Stimulated activated effector memory CD8-positive, alpha-beta T cell treated with anti-CD3 and anti-CD28 coated beads, Interleukin-12 subunit alpha, Interleukin-12 subunit beta, amount 100 ng/mL, for 72 hours (primary cell): ENCODE measurements at regions not wholly inside any gene's neighbourhood (a gene's known extent, or its start where the extent isn't known, plus 50 kb on each side); places are given as distances from the start of the nearest gene placed in this dataset.
"Not testable (repeated sequence)": the region's sequence is repeated elsewhere in the genome, so short reads cannot be mapped to it uniquely, and the experiment has no call there.

Experiments used
- ATAC-seq: fragments of 150-1000 bp; cut with Tn5 transposase; 2 replicates; pipeline ENCODE4 v1.10.0; 2021
- DNase-seq, 2 donors: peaks; one replicate each; pipeline ENCODE4 v3.0.0; 2021 to 2022; ENCODE audit warnings: low spot score in 2 of 2
- H3K27ac Mint-ChIP-seq: one replicate; pipeline ENCODE4 v1.8.0; 2022; ENCODE audit warnings: mild to moderate bottlenecking, mixed read lengths
- H3K36me3 Mint-ChIP-seq: one replicate; pipeline ENCODE4 v1.8.0; 2022; ENCODE audit warnings: mild to moderate bottlenecking, mixed read lengths
- H3K4me1 Mint-ChIP-seq: one replicate; pipeline ENCODE4 v1.8.0; 2022; ENCODE audit warnings: mixed read lengths
- H3K4me3 Mint-ChIP-seq: one replicate; pipeline ENCODE4 v1.8.0; 2022; ENCODE audit warnings: mild to moderate bottlenecking, mixed read lengths
- H3K9me3 Mint-ChIP-seq: one replicate; pipeline ENCODE4 v1.8.0; 2022; ENCODE audit warnings: mixed read lengths

- no peak for DNase-seq
- Mint-ChIP-seq H3K36me3 (no peaks in the 10 kb centered on the region), H3K4me3 (no peak overlapping the region), H3K9me3 (no peaks in the 10 kb centered on the region), H3K4me1 (no peaks in the 10 kb centered on the region), H3K27ac (no peak overlapping the region)
- ATAC-seq, result no peak
These were observed 56.1 kb upstream of the TMEM132D start for GRCh38 chr12:129959889-129960288.

DNA sequence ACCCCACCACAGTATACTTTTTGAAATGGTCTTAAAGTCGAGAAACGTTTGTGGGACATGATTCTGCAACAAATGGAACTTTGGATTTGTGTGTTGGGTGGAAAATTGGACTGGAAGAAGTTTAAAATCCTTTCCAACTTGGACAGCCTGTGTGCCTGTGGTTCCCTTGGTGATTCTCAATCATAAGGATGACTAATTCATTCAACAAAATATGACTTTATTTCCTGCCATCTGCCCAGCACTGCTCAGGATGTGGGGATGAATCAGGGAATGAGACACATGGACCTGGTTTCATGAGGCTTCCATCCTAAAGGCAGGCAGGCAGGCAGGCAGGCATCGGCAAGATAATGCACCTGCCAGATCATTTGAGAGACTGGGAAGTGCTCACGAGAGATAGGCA is 57.3 kb upstream of the TMEM132D start:
- ATAC-seq, result no peak
- H3K4me1 Mint-ChIP-seq, result no peaks in the 10 kb centered on the region
- H3K27ac Mint-ChIP-seq, result no peak overlapping the region
- DNase-seq, result no peak
- no peaks in the 10 kb centered on the region for H3K9me3 Mint-ChIP-seq
- no peaks in the 10 kb centered on the region for H3K36me3 Mint-ChIP-seq
- no peak overlapping the region for H3K4me3 Mint-ChIP-seq

DNA sequence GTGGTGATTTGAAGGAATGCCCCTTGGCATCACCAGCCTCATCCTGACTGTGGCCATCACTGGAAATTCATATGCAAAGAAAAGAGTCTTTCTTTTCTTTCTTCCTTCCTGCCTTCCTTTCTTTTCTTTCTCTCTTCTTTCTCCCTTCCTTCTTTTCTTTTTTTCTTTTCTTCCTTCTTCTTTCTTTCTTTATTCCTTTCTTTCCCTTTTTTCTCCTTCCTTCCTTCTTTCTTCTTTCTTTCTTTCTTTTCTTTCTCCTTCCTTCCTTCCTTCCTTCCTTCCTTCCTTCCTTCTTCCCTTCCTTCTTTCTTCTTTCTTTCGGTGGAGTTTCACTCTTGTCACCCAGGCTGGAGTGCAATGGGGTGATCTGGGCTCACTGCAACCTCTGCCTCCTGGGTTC is 58.0 kb upstream of the TMEM132D start:
- Mint-ChIP-seq H3K4me3 (no peak overlapping the region), H3K9me3 (no peaks in the 10 kb centered on the region), H3K27ac (no peak overlapping the region), H3K36me3 (no peaks in the 10 kb centered on the region), H3K4me1 (no peaks in the 10 kb centered on the region)
- no peak for DNase-seq
- ATAC-seq, result no peak

GRCh38 chr12:129964300-129964699 is 60.5 kb upstream of the TMEM132D start:
- Mint-ChIP-seq H3K4me1 (no peaks in the 10 kb centered on the region), H3K9me3 (no peaks in the 10 kb centered on the region), H3K36me3 (no peaks in the 10 kb centered on the region), H3K27ac (no peak overlapping the region), H3K4me3 (no peak overlapping the region)
- DNase-seq (no peak), ATAC-seq (no peak)

GRCh38 chr12:129964826-129965457 is 61.1 kb upstream of the TMEM132D start:
- Mint-ChIP-seq H3K27ac (no peak overlapping the region), H3K36me3 (no peaks in the 10 kb centered on the region), H3K4me3 (no peak overlapping the region), H3K4me1 (no peaks in the 10 kb centered on the region), H3K9me3 (no peaks in the 10 kb centered on the region)
- ATAC-seq, result no peak
- DNase-seq, result no peak

DNA sequence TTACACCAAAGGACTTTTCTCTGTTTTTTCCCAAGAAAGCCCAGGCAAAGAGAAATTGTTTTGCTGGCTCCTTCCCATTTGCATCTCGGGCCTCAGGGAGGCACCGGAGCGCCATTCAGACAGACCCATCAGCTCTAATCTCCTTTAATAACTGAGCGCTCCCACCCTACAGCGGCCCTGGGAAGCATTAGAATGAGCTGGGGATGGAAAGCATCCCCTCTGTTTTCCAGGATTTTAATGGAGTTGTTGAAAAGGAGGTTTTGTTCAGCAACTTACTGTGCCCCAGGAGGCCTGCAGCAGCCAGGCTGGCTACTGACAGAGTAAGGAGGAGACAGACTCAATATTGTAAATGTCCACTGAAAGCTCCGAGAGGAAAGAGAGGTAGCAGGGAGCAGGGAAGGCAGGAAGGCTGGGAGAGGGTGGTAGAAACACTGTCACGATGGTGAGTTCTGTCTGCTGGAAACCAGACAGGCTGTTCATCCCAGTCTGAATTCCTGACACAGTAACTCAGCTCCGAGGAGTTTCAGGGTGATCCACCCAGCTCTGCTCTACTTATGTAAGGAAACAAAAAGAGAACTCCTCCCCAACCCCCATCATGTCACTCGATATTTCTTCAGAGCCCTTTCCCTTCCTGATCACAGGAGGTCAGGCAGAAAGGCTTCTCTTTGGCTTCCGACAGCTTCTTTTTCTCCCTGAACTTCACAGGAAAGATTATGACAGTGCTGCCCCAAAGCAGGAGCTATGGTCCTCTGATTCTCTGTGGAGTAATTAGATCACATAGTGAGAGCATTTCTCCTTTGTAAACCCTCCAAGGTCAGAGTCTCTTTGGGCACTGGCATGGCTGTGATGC is 62.5 kb upstream of the TMEM132D start:
- Mint-ChIP-seq H3K27ac (no peak overlapping the region), H3K9me3 (no peaks in the 10 kb centered on the region), H3K36me3 (no peaks in the 10 kb centered on the region), H3K4me3 (no peak overlapping the region), H3K4me1 (no peaks in the 10 kb centered on the region)
- DNase-seq, result no peak
- ATAC-seq, result no peak

DNA sequence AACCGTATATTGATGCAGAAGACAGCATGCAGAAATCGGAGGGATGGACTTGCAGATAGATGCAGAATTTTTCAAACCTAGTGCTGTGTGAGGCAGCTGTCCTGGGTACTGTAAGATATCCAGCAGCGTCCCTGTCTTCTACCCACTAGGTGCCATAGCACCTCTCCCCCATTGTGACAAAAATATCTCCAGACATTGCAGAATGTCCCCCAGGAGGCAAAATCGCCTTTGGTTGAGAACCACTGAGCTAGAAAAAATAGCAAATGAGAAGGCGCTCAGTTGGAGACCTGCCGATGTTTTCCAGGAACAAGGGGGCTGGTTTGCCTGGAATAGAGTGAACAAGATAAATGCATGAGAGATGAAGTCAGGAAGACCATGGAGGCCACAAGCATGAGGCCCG is 67.9 kb upstream of the TMEM132D start:
- Mint-ChIP-seq H3K4me3 (no peak overlapping the region), H3K4me1 (no peaks in the 10 kb centered on the region), H3K27ac (no peak overlapping the region), H3K9me3 (no peaks in the 10 kb centered on the region), H3K36me3 (no peaks in the 10 kb centered on the region)
- ATAC-seq (no peak), DNase-seq (no peak)

GRCh38 chr12:129973236-129973961 is 69.6 kb upstream of the TMEM132D start:
- Mint-ChIP-seq H3K9me3 (no peaks in the 10 kb centered on the region), H3K4me1 (no peaks in the 10 kb centered on the region)
- ATAC-seq, result no peak

GRCh38 chr12:129984106-129984505 is 80.3 kb upstream of the TMEM132D start:
- H3K27ac Mint-ChIP-seq, result no peak overlapping the region

More at GRCh38 chr12:129973236-129973961, 69.6 kb upstream of the TMEM132D start:
- no peak for DNase-seq
- H3K27ac Mint-ChIP-seq, result no peak overlapping the region
- no peaks in the 10 kb centered on the region for H3K36me3 Mint-ChIP-seq
- H3K4me3 Mint-ChIP-seq, result no peak overlapping the region

GRCh38 chr12:129987841-129988240 is 84.0 kb upstream of the TMEM132D start:
- DNase-seq, result no peak
- no peaks in the 10 kb centered on the region for H3K36me3 Mint-ChIP-seq
- H3K27ac Mint-ChIP-seq, result no peak overlapping the region
- H3K4me1 Mint-ChIP-seq, result no peaks in the 10 kb centered on the region
- H3K4me3 Mint-ChIP-seq, result no peak overlapping the region
- peaks cover 9% of the 10 kb centered on the region for H3K9me3 Mint-ChIP-seq
- no peak for ATAC-seq

More at GRCh38 chr12:129984106-129984505, 80.3 kb upstream of the TMEM132D start:
- Mint-ChIP-seq H3K36me3 (no peaks in the 10 kb centered on the region), H3K4me1 (no peaks in the 10 kb centered on the region), H3K9me3 (peaks cover 7% of the 10 kb centered on the region), H3K4me3 (no peak overlapping the region)
- no peak for ATAC-seq
- DNase-seq, result no peak

DNA sequence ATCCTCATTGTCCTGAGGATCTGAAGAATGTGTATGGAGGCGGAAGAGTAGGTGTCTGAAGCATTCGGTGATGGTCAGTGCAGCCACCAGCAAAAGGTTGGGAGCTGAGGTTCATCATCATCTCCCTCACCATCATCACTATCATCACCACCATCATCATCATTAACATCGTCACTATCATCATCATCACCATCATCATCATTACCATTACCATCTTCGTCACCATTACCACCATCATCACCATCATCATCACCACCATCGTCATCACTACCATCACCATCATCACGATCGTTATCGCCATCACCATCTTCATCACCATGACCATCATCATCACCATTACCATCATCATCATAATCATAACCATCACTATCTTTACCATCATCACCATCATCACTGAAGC is 90.8 kb upstream of the TMEM132D start:
- H3K36me3 Mint-ChIP-seq, result no peaks in the 10 kb centered on the region
- no peaks in the 10 kb centered on the region for H3K4me1 Mint-ChIP-seq
- H3K4me3 Mint-ChIP-seq, result no peak overlapping the region
- no peak for DNase-seq
- peaks cover 3% of the 10 kb centered on the region for H3K9me3 Mint-ChIP-seq
- no peak overlapping the region for H3K27ac Mint-ChIP-seq
- ATAC-seq, result no peak

- no peaks in the 10 kb centered on the region for H3K9me3 Mint-ChIP-seq
These were observed 93.4 kb upstream of the TMEM132D start for GRCh38 chr12:129997239-129997638.

GRCh38 chr12:130004310-130004877 is 100.6 kb upstream of the TMEM132D start:
- not testable (repeated sequence) for DNase-seq, H3K27ac Mint-ChIP-seq, H3K36me3 Mint-ChIP-seq, H3K4me1 Mint-ChIP-seq, H3K9me3 Mint-ChIP-seq, H3K4me3 Mint-ChIP-seq, ATAC-seq

More at GRCh38 chr12:129997239-129997638, 93.4 kb upstream of the TMEM132D start:
- no peak for ATAC-seq
- H3K4me1 Mint-ChIP-seq, result no peaks in the 10 kb centered on the region
- DNase-seq, result no peak
- no peak overlapping the region for H3K4me3 Mint-ChIP-seq
- no peak overlapping the region for H3K27ac Mint-ChIP-seq
- no peaks in the 10 kb centered on the region for H3K36me3 Mint-ChIP-seq

- DNase-seq, result no peak
- no peaks in the 10 kb centered on the region for H3K36me3 Mint-ChIP-seq
These were observed 103.9 kb upstream of the TMEM132D start for GRCh38 chr12:130007771-130008170.

GRCh38 chr12:130008241-130008640 is 104.4 kb upstream of the TMEM132D start:
- H3K4me1 Mint-ChIP-seq, result no peaks in the 10 kb centered on the region
- no peaks in the 10 kb centered on the region for H3K36me3 Mint-ChIP-seq
- H3K4me3 Mint-ChIP-seq, result no peak overlapping the region
- H3K27ac Mint-ChIP-seq, result no peak overlapping the region
- no peaks in the 10 kb centered on the region for H3K9me3 Mint-ChIP-seq
- no peak for DNase-seq
- no peak for ATAC-seq

More at GRCh38 chr12:130007771-130008170, 103.9 kb upstream of the TMEM132D start:
- no peaks in the 10 kb centered on the region for H3K4me1 Mint-ChIP-seq
- H3K9me3 Mint-ChIP-seq, result no peaks in the 10 kb centered on the region
- H3K4me3 Mint-ChIP-seq, result no peak overlapping the region
- no peak for ATAC-seq
- H3K27ac Mint-ChIP-seq, result no peak overlapping the region
